ENCODE measurements at regions not wholly inside any gene's neighbourhood (a gene's known extent, or its start where the extent isn't known, plus 50 kb on each side); places are given as distances from the start of the nearest gene placed in this dataset.

- TF ChIP-seq CTCF (IDR thresholded peaks at IDR 0.05; ENCODE audit: low read depth, low read length, missing control alignments), result no peak
- DNase-seq (ENCODE audit: extremely low read depth, low read depth), result no peak
- no peak overlapping the region for H3K4me3 ChIP-seq (replicated peaks; ENCODE audit: low read depth, low read length)
Observed at GRCh38 chr17:11049539-11049938, 191.5 kb upstream of the SHISA6 start.

DNA sequence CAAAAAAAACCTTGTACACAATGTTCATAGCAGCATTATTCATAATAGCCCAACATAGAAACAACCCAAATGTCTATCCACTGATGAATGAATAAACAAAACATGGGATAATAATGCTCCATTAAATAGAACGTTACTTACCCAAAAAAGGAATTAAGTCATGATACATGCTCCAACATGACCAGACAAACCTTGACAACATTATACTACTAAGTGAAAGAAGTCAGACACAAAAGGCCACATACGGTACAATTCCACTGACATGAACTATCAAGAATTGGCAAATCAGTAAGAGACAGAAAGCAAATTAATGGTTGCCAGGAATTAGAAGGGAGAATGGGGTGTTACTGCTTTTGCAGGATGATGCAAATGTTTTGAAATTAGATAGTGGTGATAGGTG is 193.8 kb upstream of the SHISA6 start:
- no peak for DNase-seq (ENCODE audit: extremely low read depth, low read depth)
- H3K4me3 ChIP-seq (replicated peaks; ENCODE audit: low read depth, low read length), result no peak overlapping the region
- TF ChIP-seq CTCF (IDR thresholded peaks at IDR 0.05; ENCODE audit: low read depth, low read length, missing control alignments), result no peak

DNA sequence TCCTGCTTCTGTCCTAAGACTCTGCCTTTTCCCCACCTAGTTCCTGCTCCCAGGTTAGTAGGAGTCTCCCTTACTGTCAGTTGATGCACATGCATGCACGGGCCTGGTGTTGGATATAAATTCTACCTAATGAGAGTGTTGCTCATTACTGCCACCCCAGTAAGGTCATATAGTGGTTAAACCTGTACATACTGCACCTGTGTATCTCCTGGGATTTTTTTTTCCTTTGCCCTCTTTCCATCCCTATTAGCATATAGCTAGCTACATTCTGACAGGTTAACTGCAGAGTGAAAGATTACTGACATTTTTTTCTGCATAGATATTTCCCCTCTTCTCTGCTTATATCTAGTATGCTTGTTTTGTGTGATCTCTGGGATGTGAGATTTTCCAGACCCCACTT is 201.5 kb upstream of the PIRT start:
- H3K4me3 ChIP-seq (replicated peaks; ENCODE audit: low read depth, low read length), result no peak overlapping the region
- no peak for TF ChIP-seq CTCF (IDR thresholded peaks at IDR 0.05; ENCODE audit: low read depth, low read length, missing control alignments)
- no peak for DNase-seq (ENCODE audit: extremely low read depth, low read depth)

DNA sequence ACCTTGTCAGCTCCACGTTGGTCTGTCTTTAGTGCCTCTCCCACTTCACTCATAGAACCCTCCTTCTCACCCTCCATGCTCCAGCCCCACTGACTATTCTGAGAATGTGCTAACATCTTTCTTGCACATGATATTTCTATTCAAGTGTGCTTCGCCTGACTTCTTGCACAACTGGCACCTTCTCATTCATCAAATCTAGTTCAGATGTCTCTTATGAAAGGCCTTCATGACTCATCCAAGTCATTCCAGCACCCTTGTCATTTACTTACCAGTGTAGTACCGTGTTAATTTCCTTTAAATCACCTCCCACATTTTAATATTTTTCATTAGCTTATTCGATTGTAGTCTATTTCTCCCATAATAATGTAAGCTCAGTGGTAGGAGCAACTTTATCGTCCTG is 197.8 kb upstream of the PIRT start:
- TF ChIP-seq CTCF (IDR thresholded peaks at IDR 0.05; ENCODE audit: low read depth, low read length, missing control alignments), result no peak
- H3K4me3 ChIP-seq (replicated peaks; ENCODE audit: low read depth, low read length), result no peak overlapping the region
- DNase-seq (ENCODE audit: extremely low read depth, low read depth), result no peak

DNA sequence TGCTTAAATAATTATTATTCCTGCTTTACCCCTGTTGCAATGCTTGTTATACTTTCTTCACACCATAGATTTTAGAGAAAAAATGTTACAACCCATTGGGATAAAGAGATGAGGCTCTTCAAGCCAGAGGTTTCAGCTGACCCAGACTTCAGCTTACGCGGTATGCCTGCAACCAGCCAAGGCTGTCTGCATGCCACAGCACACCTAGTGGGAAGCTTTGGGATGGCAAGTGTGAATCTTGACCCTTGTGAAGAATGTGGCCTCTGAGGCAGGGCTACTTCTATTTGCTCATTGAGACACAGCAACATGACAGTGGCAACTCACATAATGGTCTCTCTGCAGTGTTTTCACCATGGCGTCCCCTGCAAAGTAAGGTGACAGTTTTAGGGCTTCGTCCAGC is 193.9 kb upstream of the PIRT start:
- DNase-seq (ENCODE audit: extremely low read depth, low read depth), result no peak
- no peak overlapping the region for H3K4me3 ChIP-seq (replicated peaks; ENCODE audit: low read depth, low read length)

DNA sequence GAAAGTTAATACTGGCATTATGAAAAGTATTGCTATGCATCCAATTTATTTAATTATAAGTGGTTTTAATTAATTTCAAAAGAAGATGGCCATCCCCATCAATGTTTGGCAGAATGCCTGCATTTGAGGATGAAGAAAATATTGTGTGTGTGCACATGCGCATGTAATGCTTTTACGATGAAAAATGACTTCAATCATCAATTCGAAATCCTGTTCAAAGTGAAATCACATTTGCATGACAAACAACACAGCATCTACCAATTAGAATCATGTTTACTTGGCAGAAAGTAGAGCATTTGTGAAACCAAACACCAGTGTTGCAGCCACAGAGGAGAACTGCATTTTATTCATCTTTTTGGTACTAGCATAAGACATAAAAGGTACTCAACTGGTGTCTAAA is 191.9 kb upstream of the PIRT start:
- TF ChIP-seq CTCF (IDR thresholded peaks at IDR 0.05; ENCODE audit: low read depth, low read length, missing control alignments), result no peak
- no peak overlapping the region for H3K4me3 ChIP-seq (replicated peaks; ENCODE audit: low read depth, low read length)
- DNase-seq (ENCODE audit: extremely low read depth, low read depth), result no peak

More for the DNA sequence above, 193.9 kb upstream of the PIRT start:
- TF ChIP-seq CTCF (IDR thresholded peaks at IDR 0.05; ENCODE audit: low read depth, low read length, missing control alignments), result no peak

DNA sequence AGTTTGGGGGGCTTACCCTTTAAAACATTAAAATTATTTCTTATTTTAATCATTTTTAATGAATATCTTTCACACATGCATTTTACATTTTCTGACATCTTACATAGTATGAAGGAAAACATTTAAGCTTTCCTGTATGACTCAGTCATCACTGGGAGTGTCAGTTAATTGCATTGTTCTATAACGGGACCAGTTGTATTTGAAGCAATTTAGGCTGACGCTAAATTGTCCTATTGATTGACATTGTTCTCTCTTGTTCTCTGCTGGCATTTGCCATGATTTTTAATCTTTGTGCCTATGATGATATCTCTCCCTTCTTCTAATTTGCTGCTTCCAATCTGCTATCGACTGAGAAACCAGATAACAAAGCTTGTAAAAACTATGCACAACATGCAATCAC is 190.5 kb upstream of the PIRT start:
- H3K4me3 ChIP-seq (replicated peaks; ENCODE audit: low read depth, low read length), result no peak overlapping the region
- TF ChIP-seq CTCF (IDR thresholded peaks at IDR 0.05; ENCODE audit: low read depth, low read length, missing control alignments), result no peak
- DNase-seq (ENCODE audit: extremely low read depth, low read depth), result no peak
